Right renal pelvis (tissue), 4 donors: ENCODE measurements at regions not wholly inside any gene's neighbourhood (a gene's known extent, or its start where the extent isn't known, plus 50 kb on each side); places are given as distances from the start of the nearest gene placed in this dataset.
"Not testable (repeated sequence)": the region's sequence is repeated elsewhere in the genome, so short reads cannot be mapped to it uniquely, and the experiment has no call there.

Source experiments
- DNase-seq, 4 donors: peaks; one replicate each; pipeline ENCODE4 v3.0.0-alpha.2; 2013; ENCODE audit warnings: low read depth in 4 of 4, low spot score in 3 of 4, missing footprints in 1 of 4

- no peak for DNase-seq
Measured at GRCh38 chr5:96320797-96321196, 112.3 kb downstream of the PCSK1 start.

DNA sequence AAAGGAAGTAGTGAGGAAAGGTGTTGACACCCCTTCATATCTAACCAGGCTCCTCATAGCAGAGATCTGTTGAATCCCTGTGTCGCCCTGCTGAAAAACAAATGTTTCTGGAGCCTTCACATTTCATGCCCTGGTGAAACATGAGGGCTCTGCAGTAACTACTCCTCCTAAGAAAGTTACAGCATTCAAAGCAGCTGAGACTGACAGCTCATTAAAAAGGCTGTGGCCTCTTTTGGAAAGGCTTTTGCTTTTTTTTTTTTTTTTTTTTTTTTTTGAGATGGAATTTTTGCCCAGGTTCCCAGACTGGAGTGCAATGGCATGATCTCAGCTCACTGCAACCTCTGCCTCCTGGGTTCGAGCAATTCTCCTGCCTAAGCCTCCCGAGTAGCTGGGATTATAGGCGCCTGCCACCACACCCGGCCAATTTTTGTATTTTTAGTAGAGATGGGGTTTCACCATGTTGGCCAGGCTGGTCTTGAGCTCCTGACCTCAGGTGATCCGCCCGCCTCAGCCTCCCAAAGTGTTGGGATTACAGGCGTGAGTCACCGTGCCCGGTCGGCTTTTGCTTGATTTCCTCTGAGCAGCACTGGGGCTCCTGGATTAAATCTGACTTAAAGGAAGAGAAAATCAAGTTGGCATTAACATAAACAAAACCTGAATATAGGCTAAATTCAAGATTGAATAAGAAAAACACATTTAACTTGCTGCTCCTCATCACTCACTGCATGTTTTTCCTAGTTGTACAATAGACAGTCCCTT, 112.9 kb downstream of the PCSK1 start:
- DNase-seq = not testable (repeated sequence)

DNA sequence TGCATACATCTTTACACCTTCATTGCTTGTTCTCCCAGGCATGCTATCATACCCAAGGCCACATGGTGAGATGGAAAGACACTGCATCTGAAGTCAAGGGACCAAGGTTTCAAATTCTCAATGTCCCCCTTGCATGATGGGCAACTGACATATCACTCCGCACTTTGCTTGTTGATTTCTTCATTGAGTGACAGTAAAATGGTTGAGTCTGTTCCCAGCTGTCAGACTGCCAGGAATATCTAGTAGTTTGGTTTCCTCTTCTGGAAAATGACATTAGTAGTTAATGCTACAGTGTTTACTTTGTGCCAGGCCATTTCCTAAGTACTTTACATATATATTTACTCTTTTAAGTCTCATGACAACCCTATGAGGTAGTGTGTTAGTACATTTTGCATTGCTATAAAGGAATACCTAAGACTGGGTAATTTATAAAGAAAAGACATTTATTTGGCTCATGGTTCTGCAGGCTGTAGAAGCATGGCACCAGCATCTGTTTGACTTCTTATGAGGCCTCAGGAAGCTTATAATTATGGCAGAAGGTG, 114.4 kb downstream of the PCSK1 start:
- DNase-seq = no peak

DNA sequence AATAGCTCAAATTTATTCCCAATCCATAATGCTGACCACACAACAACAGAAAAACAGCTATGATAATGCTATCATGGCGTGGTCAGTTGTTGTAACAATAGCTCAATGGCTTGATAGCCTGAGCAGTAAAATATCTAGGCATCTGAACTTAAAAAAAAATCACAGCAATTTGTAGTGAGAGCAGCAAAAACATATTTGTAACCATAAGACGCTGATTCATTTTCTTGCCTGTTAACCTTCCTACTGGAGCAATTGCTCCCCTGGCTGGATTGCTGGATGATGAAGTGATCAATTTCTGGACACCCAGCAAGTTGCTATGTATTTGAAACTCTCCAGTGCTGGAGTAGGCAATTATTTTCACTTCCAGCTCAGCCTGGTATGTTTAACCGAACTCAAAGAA, 115.1 kb downstream of the PCSK1 start:
- DNase-seq = no peak

- DNase-seq = no peak
Measured at GRCh38 chr5:96316487-96316886, 116.6 kb downstream of the PCSK1 start.

DNA sequence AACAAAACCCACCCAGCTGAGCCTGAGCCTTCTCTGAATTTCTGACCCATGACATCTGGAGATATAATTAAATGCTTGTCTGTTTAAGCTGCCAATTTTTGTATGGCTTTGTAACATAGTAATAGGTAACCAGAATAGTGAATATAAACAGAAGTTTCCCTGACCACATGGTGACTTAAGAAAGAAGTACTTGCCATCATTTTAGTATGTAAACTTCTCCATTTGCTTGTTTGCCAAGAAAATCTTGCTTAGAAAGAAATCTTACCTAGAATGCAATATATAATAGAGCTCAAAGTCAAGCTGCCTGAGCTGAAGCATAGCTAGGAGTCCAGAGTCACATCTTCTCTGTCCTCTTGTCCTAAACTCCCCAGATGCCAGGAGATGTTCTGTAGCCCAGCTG, 117.0 kb downstream of the PCSK1 start:
- no peak for DNase-seq

DNA sequence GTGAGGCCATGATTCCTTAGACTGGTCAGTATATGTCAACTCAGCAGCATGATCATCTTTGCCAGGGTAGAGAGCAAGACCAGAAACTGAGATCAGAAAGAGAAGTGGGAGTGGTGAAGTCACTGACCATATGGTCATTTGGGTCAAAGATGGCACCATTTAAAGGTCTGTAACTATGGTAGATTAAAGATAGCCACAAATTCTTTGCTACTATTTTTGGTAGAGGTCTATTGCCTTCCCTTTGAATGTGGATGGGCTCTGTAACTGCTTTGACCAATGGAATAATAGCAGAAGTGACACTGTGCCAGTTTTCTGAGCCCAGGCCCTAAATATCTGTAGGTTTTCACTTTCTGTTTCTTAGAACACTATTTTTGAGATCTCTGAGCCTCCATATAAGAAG, 117.6 kb downstream of the PCSK1 start:
- DNase-seq = no peak

- no peak for DNase-seq
Measured at GRCh38 chr5:96312383-96312782, 120.7 kb downstream of the PCSK1 start.

DNA sequence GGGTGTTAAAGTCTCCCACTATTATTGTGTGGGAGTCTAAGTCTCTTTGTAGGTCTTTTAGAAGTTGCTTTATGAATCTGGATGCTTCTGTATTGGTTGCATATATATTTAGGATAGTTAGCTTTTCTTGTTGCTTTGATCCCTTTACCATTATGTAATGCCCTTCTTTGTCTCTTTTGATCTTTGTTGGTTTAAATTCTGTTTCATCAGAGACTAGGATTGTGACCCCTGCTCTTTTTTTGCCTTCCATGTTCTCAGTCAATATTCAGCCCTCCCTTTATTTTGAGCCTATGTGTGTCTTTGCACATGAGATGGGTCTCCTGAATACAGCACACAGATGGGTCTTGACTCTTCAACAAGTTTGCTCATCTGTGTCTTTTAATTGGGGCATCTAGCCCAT, 126.0 kb downstream of the PCSK1 start:
- DNase-seq = not testable (repeated sequence)

DNA sequence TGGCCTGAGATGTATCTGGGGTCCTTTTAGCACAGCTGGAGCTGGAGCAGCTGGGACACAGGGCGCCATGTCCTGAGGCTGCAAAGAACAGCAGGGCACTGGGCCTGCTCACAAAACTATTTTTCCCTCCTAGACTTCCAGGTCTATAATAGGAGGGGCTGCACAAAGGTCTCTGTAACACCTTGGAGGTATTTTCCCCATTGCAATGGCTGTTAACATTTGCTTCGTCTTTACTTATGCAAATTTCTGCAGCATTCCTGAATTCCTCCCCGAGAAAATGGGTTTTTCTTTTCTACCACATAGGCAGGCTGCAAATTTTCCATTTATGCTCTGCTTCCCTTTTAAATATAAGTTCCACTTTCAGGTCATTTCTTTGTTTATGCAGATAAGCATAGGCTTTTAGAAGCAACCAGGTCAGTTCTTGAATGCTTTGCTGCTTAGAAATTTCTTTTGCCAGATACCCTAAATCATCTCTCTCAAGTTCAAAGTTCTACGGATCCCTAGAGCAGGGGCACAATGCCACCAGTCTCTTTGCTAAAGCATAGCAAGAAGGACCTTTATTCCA, 130.8 kb downstream of the PCSK1 start:
- DNase-seq = no peak

GRCh38 chr5:96300976-96301375, 132.1 kb downstream of the PCSK1 start:
- DNase-seq = no peak

DNA sequence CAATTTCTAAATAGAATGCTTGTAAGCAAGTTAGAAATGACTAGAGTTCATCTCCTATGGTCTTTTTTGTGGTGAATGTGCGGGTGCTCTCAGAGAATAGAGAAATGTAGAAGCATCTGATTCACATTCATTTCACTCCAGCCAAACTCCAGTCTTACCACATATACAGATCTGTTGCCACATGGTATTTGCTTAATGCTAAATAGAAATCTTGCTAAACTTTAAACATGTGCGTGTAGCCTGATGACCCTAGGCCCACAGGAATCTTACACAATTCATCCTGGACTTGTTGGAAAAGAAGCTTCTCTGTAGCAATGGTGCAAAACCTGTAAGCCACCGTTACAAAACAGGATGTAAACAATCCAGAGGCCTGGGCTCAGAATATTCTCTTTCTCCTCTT, 135.2 kb downstream of the PCSK1 start:
- no peak for DNase-seq

GRCh38 chr5:96297290-96297689, 135.8 kb downstream of the PCSK1 start:
- DNase-seq = no peak

DNA sequence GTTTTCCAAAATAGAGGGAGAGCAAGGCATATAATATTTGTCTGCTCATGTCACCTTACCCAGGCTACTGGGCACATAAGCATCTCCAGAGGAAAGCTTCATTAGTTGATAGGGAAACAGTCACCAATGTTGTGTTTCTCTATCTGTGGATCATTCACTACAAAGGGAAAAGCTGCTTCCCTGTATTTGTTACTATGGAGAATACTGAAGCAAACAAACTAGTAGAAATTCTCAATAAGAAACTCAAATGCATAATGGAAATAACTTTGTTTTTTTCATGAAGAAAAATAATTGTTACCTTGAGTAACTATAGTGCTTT, 138.2 kb downstream of the PCSK1 start:
- no peak for DNase-seq

DNA sequence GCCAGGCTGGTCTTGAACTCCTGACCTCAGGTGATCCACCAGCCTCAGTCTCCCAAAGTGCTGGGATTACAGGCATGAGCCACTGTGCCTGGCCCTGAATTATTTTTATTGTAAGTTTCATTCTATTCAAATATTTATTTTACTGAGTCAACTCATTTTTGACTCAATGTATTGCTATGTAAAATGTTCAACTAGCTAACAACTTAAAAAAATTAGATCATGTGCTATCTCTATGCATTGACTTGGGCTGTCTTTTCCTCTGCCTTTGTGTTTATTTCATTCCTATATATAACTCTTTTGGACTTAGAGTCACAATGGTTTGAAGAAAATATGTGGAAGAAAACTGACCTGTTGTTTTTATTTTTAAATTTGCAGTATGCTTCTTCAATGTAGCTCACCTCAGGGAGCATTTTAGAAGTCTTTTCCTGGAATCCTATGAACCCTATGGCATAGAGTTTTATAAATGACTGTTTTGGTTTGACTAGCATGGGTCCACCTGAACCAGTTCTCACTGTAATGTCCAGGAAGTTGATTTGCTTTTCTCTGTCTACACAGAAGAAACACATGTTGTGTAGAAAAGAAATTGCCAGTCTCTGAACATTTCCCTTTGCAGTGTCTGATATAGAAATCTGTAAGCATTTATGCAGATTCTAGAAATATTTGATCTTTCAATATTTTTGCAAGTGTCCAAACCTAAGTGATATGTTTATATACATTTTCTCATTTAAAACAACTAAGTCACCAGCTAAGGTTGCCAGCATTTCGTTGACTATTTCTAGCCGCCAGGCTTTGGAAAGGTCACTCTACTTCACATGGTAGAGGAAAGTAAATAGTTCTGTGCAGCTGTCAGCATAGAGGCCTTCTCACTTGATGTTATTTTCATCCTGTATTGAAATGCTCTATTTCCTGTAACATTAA, 138.8 kb downstream of the PCSK1 start:
- DNase-seq = no peak

- DNase-seq = no peak
Measured at GRCh38 chr5:96292582-96293247, 140.3 kb downstream of the PCSK1 start.

GRCh38 chr5:96289287-96289686, 143.8 kb downstream of the PCSK1 start:
- DNase-seq = not testable (repeated sequence)

DNA sequence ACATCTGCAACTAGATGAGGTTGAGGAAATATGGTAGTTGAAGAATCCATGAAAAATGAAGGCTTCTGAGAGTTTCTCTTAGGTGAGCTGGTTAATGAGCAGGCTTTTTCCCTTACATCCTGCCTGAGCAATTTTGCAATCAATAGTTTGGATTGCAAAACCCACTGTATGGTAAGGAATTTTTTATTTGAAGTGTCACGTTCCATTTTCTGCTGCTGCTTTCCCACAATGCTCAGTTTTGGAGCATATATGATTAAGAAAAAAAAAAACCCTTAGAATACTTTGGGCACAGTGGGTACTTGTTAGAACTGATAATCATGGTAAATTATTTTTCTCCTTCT, 144.2 kb downstream of the PCSK1 start:
- DNase-seq = no peak

- DNase-seq = no peak
Measured at GRCh38 chr5:96288166-96288844, 144.7 kb downstream of the PCSK1 start.

GRCh38 chr5:96287136-96287535, 145.9 kb downstream of the PCSK1 start:
- DNase-seq = no peak
